Calu3 (cell line): ENCODE measurements at regions not wholly inside any gene's neighbourhood (a gene's known extent, or its start where the extent isn't known, plus 50 kb on each side); places are given as distances from the start of the nearest gene placed in this dataset.

ENCODE experiments used
- BruUV-seq: library from RNA; stranded (reverse); fragments of 400-500 nt; replicated peaks from 2 replicates; lab custom pipeline; 2021; lab: Mats Ljungman, UMichigan
- CTCF ChIA-PET: fragments of 300-600 bp; sonication (Branson Sonifier 250); formaldehyde crosslinking; loops from one replicate; lab custom pipeline; 2022; ENCODE audit warnings: antibody characterized with exemption; lab: Charles Lee
- DNase-seq: peaks from one replicate; pipeline ENCODE4 v3.0.0; 2022
- H3K27ac Mint-ChIP-seq: one replicate; pipeline ENCODE4 v1.8.0; 2022; ENCODE audit warnings: mixed read lengths; ENCODE audit not compliant: unreplicated experiment
- H3K27me3 Mint-ChIP-seq: one replicate; pipeline ENCODE4 v1.8.0; 2022; ENCODE audit warnings: mixed read lengths; ENCODE audit not compliant: unreplicated experiment
- H3K36me3 Mint-ChIP-seq: one replicate; pipeline ENCODE4 v1.8.0; 2022; ENCODE audit warnings: mild to moderate bottlenecking, moderate library complexity, mixed read lengths; ENCODE audit not compliant: insufficient read depth, unreplicated experiment
- H3K4me1 Mint-ChIP-seq: one replicate; pipeline ENCODE4 v1.8.0; 2022; ENCODE audit warnings: mild to moderate bottlenecking, low read depth, mixed read lengths; ENCODE audit not compliant: unreplicated experiment
- H3K4me3 Mint-ChIP-seq: one replicate; pipeline ENCODE4 v1.8.0; 2022; ENCODE audit warnings: mild to moderate bottlenecking, low read depth, moderate library complexity, mixed read lengths; ENCODE audit not compliant: unreplicated experiment
- H3K9me3 Mint-ChIP-seq: one replicate; pipeline ENCODE4 v1.8.0; 2022; ENCODE audit warnings: low read depth, mixed read lengths; ENCODE audit not compliant: unreplicated experiment
- intact Hi-C: fragments of 100-400 bp; cut with micrococcal nuclease; formaldehyde crosslinking; loops from one replicate; pipeline ENCODE4 v1.10.0; 2022; ENCODE audit not compliant: unreplicated experiment
- TF ChIP-seq, protein P1 (sequence below): fragments of 200-600 bp; IDR thresholded peaks from one replicate; pipeline ENCODE4 v1.8.0; 2022; ENCODE audit warnings: antibody characterized with exemption; ENCODE audit not compliant: unreplicated experiment

DNA sequence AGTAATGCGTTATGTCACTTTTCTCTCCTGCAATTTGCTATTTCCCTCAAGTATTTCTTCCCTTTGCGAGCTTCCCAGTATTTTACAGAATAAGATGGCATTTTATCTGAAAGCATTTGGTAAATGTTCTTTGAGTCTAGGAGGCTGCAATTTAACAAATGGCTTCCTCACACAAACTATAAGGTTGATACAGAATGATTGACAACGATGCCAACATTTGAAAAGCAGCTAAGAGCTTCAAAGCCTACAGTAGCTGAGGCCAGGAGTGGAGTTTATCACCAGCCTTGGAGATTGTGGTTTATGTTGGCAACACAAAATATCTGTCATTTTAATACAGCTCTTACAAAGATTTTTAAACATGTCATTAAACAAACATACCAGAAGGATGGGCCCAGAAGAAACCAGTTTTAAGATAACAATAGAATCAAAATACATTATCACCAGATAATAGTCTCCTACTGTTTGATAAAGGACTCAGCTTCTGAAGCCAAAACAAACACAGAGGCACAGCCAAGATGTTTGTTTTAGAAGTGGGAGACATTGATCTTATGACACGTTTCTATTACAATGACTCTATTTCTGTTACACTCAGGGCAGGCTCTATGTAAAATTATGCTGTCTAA lies 711.4 kb upstream of the ACVR2A start:
- TF ChIP-seq, protein P1, sequence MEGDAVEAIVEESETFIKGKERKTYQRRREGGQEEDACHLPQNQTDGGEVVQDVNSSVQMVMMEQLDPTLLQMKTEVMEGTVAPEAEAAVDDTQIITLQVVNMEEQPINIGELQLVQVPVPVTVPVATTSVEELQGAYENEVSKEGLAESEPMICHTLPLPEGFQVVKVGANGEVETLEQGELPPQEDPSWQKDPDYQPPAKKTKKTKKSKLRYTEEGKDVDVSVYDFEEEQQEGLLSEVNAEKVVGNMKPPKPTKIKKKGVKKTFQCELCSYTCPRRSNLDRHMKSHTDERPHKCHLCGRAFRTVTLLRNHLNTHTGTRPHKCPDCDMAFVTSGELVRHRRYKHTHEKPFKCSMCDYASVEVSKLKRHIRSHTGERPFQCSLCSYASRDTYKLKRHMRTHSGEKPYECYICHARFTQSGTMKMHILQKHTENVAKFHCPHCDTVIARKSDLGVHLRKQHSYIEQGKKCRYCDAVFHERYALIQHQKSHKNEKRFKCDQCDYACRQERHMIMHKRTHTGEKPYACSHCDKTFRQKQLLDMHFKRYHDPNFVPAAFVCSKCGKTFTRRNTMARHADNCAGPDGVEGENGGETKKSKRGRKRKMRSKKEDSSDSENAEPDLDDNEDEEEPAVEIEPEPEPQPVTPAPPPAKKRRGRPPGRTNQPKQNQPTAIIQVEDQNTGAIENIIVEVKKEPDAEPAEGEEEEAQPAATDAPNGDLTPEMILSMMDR = no peak
- Mint-ChIP-seq H3K27ac (no peak overlapping the region), H3K9me3 (no peaks in the 10 kb centered on the region), H3K4me3 (no peak overlapping the region), H3K36me3 (no peaks in the 10 kb centered on the region), H3K27me3 (no peaks in the 10 kb centered on the region), H3K4me1 (peaks cover 13% of the 10 kb centered on the region)
- DNase-seq = no peak
- no TSS peak for BruUV-seq
- intact Hi-C loops = loop anchor here (5.0 kb wide), 1 partner anchor 201 kb away; no protein-coding TSS in a partner anchor
- CTCF ChIA-PET = no interaction called here

DNA sequence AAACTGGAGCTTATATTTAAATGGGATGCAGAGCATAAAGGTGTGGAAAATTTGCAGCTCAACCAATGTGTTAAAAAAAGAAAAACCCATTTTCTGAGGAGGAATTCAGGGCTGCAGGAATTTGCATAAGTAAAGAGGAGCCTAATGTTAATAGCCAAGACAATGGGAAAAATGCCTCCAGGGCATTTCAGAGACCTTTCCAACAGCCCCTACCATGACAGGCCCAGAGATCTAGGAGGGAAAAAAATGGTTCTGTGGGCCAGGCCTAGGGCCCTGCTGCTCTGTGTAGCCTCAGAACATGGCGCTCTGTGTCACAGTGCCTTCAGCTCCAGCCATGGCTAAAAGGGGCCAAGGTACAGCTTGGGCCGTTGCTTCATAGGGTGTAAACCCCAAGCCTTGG lies 719.7 kb upstream of the ACVR2A start:
- CTCF ChIA-PET = no interaction called here
- Mint-ChIP-seq H3K27ac (no peak overlapping the region), H3K9me3 (peaks cover 9% of the 10 kb centered on the region), H3K4me1 (no peaks in the 10 kb centered on the region), H3K36me3 (no peaks in the 10 kb centered on the region), H3K4me3 (no peak overlapping the region), H3K27me3 (no peaks in the 10 kb centered on the region)
- TF ChIP-seq, protein P1 = no peak
- intact Hi-C loops = no loop called here
- no TSS peak for BruUV-seq
- no peak for DNase-seq

DNA sequence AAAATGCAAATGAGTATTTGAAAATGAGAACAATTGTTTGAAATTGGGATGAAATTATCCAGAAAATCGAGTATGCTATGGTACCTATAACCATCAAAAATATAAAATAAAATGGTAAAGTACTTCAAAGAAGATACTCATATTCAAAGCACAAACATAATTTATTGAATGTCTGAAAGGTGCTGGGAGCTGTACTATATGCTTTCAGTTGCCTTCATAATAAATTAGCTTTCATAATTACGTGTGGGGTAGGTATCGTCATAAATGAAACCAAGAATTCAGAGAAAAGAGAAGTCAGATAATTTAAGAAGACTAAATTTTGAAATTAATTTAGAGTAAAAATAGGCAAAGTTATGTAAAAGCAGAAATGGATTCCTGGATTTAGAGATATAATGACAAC lies 721.9 kb upstream of the ACVR2A start:
- H3K9me3 Mint-ChIP-seq = peaks cover 9% of the 10 kb centered on the region
- intact Hi-C loops = no loop called here
- H3K27ac Mint-ChIP-seq = no peak overlapping the region
- DNase-seq = no peak
- no peak overlapping the region for H3K4me3 Mint-ChIP-seq
- TF ChIP-seq, protein P1 = no peak
- no TSS peak for BruUV-seq
- no peaks in the 10 kb centered on the region for H3K36me3 Mint-ChIP-seq
- CTCF ChIA-PET = no interaction called here
- no peaks in the 10 kb centered on the region for H3K4me1 Mint-ChIP-seq
- no peaks in the 10 kb centered on the region for H3K27me3 Mint-ChIP-seq

DNA sequence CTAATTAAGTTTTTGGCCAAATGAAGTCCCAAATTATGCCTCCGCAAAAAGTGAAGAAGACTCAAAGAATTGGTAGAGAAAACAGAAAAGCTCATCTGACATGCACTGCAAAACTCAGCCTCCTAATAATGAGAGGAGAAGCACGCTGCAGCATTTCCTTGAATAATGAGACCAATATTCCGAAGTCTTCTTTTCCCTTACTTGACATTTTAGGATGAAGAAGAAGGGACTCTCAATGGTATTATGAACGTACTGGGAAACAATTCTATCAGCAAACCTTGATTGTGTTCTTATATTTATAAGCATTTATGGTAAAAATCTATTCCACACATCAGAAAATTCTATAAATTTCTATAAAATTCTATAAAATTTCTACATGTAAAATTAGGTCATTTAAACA lies 733.9 kb upstream of the ACVR2A start:
- intact Hi-C loops = no loop called here
- no TSS peak for BruUV-seq

More for the DNA sequence above, 733.9 kb upstream of the ACVR2A start:
- Mint-ChIP-seq H3K27ac (no peak overlapping the region), H3K36me3 (no peaks in the 10 kb centered on the region), H3K27me3 (no peaks in the 10 kb centered on the region), H3K4me3 (no peak overlapping the region), H3K9me3 (no peaks in the 10 kb centered on the region), H3K4me1 (no peaks in the 10 kb centered on the region)
- no peak for DNase-seq
- TF ChIP-seq, protein P1 = no peak
- CTCF ChIA-PET = no interaction called here
